GM12875 (cell line): ENCODE measurements at regions not wholly inside any gene's neighbourhood (a gene's known extent, or its start where the extent isn't known, plus 50 kb on each side); places are given as distances from the start of the nearest gene placed in this dataset.

ENCODE experiments used
- H3K4me3 ChIP-seq: one replicate; pipeline ENCODE4 v1.5.1; 2011; ENCODE audit warnings: low read depth, low read length, control low read depth
- CTCF ChIP-seq: IDR thresholded peaks from 2 replicates; pipeline ENCODE4 v1.5.1; 2011; ENCODE audit warnings: low read depth, mild to moderate bottlenecking, control low read depth, inconsistent platforms, low read length, moderate library complexity, borderline replicate concordance; ENCODE audit not compliant: insufficient read depth

DNA sequence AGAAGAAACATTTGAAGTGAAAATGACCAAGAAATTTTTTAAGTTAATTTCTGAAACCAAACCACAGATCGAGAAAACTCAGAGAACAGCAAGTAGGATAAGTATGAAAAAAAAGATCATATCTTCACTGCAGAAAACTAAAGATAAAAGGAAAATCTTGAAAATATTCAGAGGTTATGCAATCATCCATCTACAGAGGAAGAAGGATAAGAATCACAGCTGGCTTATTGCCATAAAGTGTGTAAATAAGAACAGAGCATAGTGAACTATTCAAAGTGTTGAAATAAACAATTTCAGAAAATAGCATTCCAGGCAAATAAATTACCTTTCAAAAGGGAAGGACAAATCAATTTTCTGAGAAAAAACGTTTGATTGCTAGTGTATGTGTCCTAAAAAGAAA lies 1191.7 kb upstream of the CDH6 start:
- H3K4me3 ChIP-seq = no peak overlapping the region
- no peak for TF ChIP-seq CTCF

GRCh38 chr5:30000231-30000630 lies 1193.3 kb upstream of the CDH6 start:
- H3K4me3 ChIP-seq = no peak overlapping the region
- TF ChIP-seq CTCF = no peak

DNA sequence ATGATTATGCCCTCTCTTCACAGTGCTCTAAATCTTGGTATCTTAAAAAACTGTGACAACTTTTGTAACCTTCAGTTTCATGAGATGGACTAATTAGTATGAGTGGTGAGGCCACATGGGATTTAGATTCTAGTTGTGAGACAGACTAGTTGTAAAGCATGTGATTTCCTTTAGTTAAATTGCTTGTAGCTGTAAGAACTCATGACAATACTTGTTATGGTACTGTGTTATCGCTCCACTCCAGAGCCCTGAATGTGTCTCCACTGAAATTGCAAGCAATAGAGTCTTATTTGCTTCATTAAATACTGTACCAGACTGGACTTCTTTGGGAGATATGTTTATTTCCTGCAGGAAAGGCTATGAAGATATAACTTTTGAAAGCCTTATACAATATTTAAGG lies 1198.3 kb upstream of the CDH6 start:
- no peak for TF ChIP-seq CTCF
- H3K4me3 ChIP-seq = no peak overlapping the region

DNA sequence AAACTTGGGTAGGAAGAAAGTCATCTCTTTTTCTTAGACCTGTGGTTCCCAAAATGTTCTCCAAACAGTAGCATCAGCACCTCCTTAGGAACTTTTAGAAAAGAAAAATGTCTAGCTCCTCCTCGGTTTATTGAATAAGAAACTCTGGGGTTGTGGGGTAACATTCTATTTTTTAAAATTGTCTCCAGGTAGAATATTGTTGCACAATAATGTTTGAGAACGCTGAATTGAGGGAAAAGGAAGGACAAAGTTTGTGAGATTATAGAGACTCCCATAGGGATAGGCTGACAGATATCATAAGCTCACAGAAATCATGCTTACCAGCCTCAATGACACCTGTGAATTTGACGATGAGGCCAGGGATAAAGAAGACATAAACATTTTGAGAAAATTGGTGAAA lies 1199.0 kb upstream of the CDH6 start:
- H3K4me3 ChIP-seq = no peak overlapping the region
- TF ChIP-seq CTCF = no peak

GRCh38 chr5:29993286-29993685 lies 1200.2 kb upstream of the CDH6 start:
- no peak overlapping the region for H3K4me3 ChIP-seq
- no peak for TF ChIP-seq CTCF

DNA sequence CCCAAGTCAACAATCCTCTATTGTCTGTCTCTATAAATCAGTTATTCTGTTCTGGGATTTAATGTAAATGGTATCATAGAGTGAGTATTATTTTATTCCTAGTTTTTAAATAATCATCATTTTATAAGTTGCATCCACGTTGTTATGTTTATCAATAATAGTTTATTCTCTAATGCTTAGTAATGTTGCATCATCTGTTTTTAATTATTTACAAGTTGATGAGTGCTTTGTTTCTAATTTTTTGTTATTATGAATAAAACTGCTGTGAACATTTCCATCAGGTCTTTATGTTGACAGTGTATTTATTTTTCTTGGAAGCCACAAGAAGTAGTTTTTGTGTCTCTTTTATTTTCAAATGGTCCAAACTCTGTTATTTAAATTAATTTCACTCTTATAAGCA lies 1201.2 kb upstream of the CDH6 start:
- no peak for TF ChIP-seq CTCF
- H3K4me3 ChIP-seq = no peak overlapping the region

GRCh38 chr5:29990681-29991080 lies 1202.8 kb upstream of the CDH6 start:
- no peak overlapping the region for H3K4me3 ChIP-seq
- TF ChIP-seq CTCF = no peak
